PC-3 (cell line): ENCODE measurements at regions not wholly inside any gene's neighbourhood (a gene's known extent, or its start where the extent isn't known, plus 50 kb on each side); places are given as distances from the start of the nearest gene placed in this dataset.

Experiments used
- EZH2 ChIP-seq: fragments of 300-600 bp; sonication (generic); IDR thresholded peaks from one replicate; pipeline ENCODE4 v1.6.1; 2017; ENCODE audit warnings: antibody characterized with exemption, mild to moderate bottlenecking, low read length; ENCODE audit not compliant: unreplicated experiment
- EZH2phosphoT487 ChIP-seq: fragments of 300-600 bp; sonication (generic); IDR thresholded peaks from 2 replicates; pipeline ENCODE4 v1.6.1; 2018; ENCODE audit warnings: mild to moderate bottlenecking, antibody characterized with exemption, low read length, borderline replicate concordance
- TF ChIP-seq, protein P1 (sequence below): fragments of 300-600 bp; sonication (generic); conservative IDR thresholded peaks from 2 replicates; pipeline ENCODE4 v1.5.1; 2017; ENCODE audit warnings: antibody characterized with exemption, low read depth, mild to moderate bottlenecking, low read length

- TF ChIP-seq, protein P1, sequence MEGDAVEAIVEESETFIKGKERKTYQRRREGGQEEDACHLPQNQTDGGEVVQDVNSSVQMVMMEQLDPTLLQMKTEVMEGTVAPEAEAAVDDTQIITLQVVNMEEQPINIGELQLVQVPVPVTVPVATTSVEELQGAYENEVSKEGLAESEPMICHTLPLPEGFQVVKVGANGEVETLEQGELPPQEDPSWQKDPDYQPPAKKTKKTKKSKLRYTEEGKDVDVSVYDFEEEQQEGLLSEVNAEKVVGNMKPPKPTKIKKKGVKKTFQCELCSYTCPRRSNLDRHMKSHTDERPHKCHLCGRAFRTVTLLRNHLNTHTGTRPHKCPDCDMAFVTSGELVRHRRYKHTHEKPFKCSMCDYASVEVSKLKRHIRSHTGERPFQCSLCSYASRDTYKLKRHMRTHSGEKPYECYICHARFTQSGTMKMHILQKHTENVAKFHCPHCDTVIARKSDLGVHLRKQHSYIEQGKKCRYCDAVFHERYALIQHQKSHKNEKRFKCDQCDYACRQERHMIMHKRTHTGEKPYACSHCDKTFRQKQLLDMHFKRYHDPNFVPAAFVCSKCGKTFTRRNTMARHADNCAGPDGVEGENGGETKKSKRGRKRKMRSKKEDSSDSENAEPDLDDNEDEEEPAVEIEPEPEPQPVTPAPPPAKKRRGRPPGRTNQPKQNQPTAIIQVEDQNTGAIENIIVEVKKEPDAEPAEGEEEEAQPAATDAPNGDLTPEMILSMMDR = no peak
- TF ChIP-seq EZH2 (no peak), EZH2phosphoT487 (no peak)
Measured at GRCh38 chr14:57058319-57058718, 210.4 kb downstream of the EXOC5 start.
